ENCODE measurements at regions not wholly inside any gene's neighbourhood (a gene's known extent, or its start where the extent isn't known, plus 50 kb on each side); places are given as distances from the start of the nearest gene placed in this dataset.
A peak's percentile ranks its signal among the peaks of the same experiment; 100 is the strongest.

GRCh38 chr1:55280731-55281130 lies 65.6 kb upstream of the USP24 start:
- H3K9me3 Mint-ChIP-seq = no peaks in the 10 kb centered on the region
- no peak overlapping the region for H3K27ac Mint-ChIP-seq
- H3K36me3 Mint-ChIP-seq (ENCODE audit: low read depth) = no peaks in the 10 kb centered on the region
- intact Hi-C loops (cut with micrococcal nuclease) = loop anchor here (5.0 kb wide), 1 partner anchor 1542 kb away; no protein-coding TSS in a partner anchor
- no peak for DNase-seq (ENCODE audit: low spot score)
- peaks cover 20% of the 10 kb centered on the region for H3K4me1 Mint-ChIP-seq (ENCODE audit: low read depth)
- H3K27me3 Mint-ChIP-seq (ENCODE audit: insufficient read depth) = peaks cover 12% of the 10 kb centered on the region
- H3K4me3 Mint-ChIP-seq = no peak overlapping the region

GRCh38 chr1:55279627-55280026 lies 64.5 kb upstream of the USP24 start:
- no peak overlapping the region for H3K4me3 Mint-ChIP-seq
- peaks cover 12% of the 10 kb centered on the region for H3K27me3 Mint-ChIP-seq (ENCODE audit: insufficient read depth)
- peaks cover 26% of the 10 kb centered on the region for H3K4me1 Mint-ChIP-seq (ENCODE audit: low read depth)
- intact Hi-C loops (cut with micrococcal nuclease) = loop anchor here (5.0 kb wide), 1 partner anchor 1543 kb away; no protein-coding TSS in a partner anchor
- H3K9me3 Mint-ChIP-seq = no peaks in the 10 kb centered on the region
- no peak for DNase-seq (ENCODE audit: low spot score)
- H3K27ac Mint-ChIP-seq = no peak overlapping the region
- H3K36me3 Mint-ChIP-seq (ENCODE audit: low read depth) = no peaks in the 10 kb centered on the region

- peaks cover 26% of the 10 kb centered on the region for H3K4me1 Mint-ChIP-seq (ENCODE audit: low read depth)
- intact Hi-C loops (cut with micrococcal nuclease) = no loop called here
- no peaks in the 10 kb centered on the region for H3K36me3 Mint-ChIP-seq (ENCODE audit: low read depth)
- peaks cover 12% of the 10 kb centered on the region for H3K27me3 Mint-ChIP-seq (ENCODE audit: insufficient read depth)
- H3K9me3 Mint-ChIP-seq = no peaks in the 10 kb centered on the region
- H3K27ac Mint-ChIP-seq = no peak overlapping the region
- no peak overlapping the region for H3K4me3 Mint-ChIP-seq
- DNase-seq (ENCODE audit: low spot score) = no peak
These were observed 63.2 kb upstream of the USP24 start for GRCh38 chr1:55278378-55278777.

GRCh38 chr1:55277377-55278130 lies 62.4 kb upstream of the USP24 start:
- peaks cover 10% of the 10 kb centered on the region for H3K27me3 Mint-ChIP-seq (ENCODE audit: insufficient read depth)
- H3K36me3 Mint-ChIP-seq (ENCODE audit: low read depth) = no peaks in the 10 kb centered on the region
- intact Hi-C loops (cut with micrococcal nuclease) = loop anchor here (1.0 to 2.0 kb wide), 6 partner anchors 19 to 205 kb away; partner anchors contain the start of gene USP24
- peak; percentile 66 for DNase-seq (ENCODE audit: low spot score)
- peak overlapping the region; percentile 32 for H3K27ac Mint-ChIP-seq
- H3K4me1 Mint-ChIP-seq (ENCODE audit: low read depth) = peaks cover 26% of the 10 kb centered on the region
- H3K4me3 Mint-ChIP-seq = no peak overlapping the region
- no peaks in the 10 kb centered on the region for H3K9me3 Mint-ChIP-seq

- Mint-ChIP-seq H3K27me3 (ENCODE audit: insufficient read depth) (peaks cover 5% of the 10 kb centered on the region), H3K27ac (peak overlapping the region; percentile 32), H3K4me3 (no peak overlapping the region), H3K4me1 (ENCODE audit: low read depth) (peaks cover 26% of the 10 kb centered on the region), H3K36me3 (ENCODE audit: low read depth) (no peaks in the 10 kb centered on the region), H3K9me3 (no peaks in the 10 kb centered on the region)
- intact Hi-C loops (cut with micrococcal nuclease) = loop anchor here (1.0 to 2.0 kb wide), 6 partner anchors 19 to 204 kb away; partner anchors contain the start of gene USP24
- no peak for DNase-seq (ENCODE audit: low spot score)
These were observed 61.7 kb upstream of the USP24 start for GRCh38 chr1:55276671-55277376.

GRCh38 chr1:55275941-55276341 lies 60.8 kb upstream of the USP24 start:
- Mint-ChIP-seq H3K4me3 (no peak overlapping the region), H3K36me3 (ENCODE audit: low read depth) (no peaks in the 10 kb centered on the region), H3K27ac (peak overlapping the region; percentile 15), H3K27me3 (ENCODE audit: insufficient read depth) (peaks cover under 1% of the 10 kb centered on the region), H3K4me1 (ENCODE audit: low read depth) (peaks cover 26% of the 10 kb centered on the region), H3K9me3 (no peaks in the 10 kb centered on the region)
- no peak for DNase-seq (ENCODE audit: low spot score)
- intact Hi-C loops (cut with micrococcal nuclease) = loop anchor here (2.0 kb wide), 1 partner anchor 203 kb away; no protein-coding TSS in a partner anchor

- no peak overlapping the region for H3K27ac Mint-ChIP-seq
- intact Hi-C loops (cut with micrococcal nuclease) = no loop called here
- H3K36me3 Mint-ChIP-seq (ENCODE audit: low read depth) = no peaks in the 10 kb centered on the region
- H3K9me3 Mint-ChIP-seq = no peaks in the 10 kb centered on the region
- H3K27me3 Mint-ChIP-seq (ENCODE audit: insufficient read depth) = no peaks in the 10 kb centered on the region
- no peak overlapping the region for H3K4me3 Mint-ChIP-seq
- DNase-seq (ENCODE audit: low spot score) = no peak
- H3K4me1 Mint-ChIP-seq (ENCODE audit: low read depth) = peaks cover 26% of the 10 kb centered on the region
These were observed 60.1 kb upstream of the USP24 start for GRCh38 chr1:55275151-55275748.

GRCh38 chr1:55272994-55273393 lies 57.8 kb upstream of the USP24 start:
- Mint-ChIP-seq H3K27me3 (ENCODE audit: insufficient read depth) (peaks cover 6% of the 10 kb centered on the region), H3K4me1 (ENCODE audit: low read depth) (peaks cover 26% of the 10 kb centered on the region), H3K36me3 (ENCODE audit: low read depth) (no peaks in the 10 kb centered on the region), H3K4me3 (no peak overlapping the region), H3K27ac (no peak overlapping the region), H3K9me3 (no peaks in the 10 kb centered on the region)
- intact Hi-C loops (cut with micrococcal nuclease) = no loop called here
- no peak for DNase-seq (ENCODE audit: low spot score)
